Pancreas (tissue), 10 donors: ENCODE measurements at regions not wholly inside any gene's neighbourhood (a gene's known extent, or its start where the extent isn't known, plus 50 kb on each side); places are given as distances from the start of the nearest gene placed in this dataset.

ENCODE experiments used
- ATAC-seq, 4 donors: fragments of 200-7000 bp; cut with Tn5 transposase; one replicate each; pipeline versions ENCODE4 v1.8.0 to v1.9.1; 2020; ENCODE audit warnings: mild to moderate bottlenecking in 4 of 4, moderate library complexity in 4 of 4
- DNase-seq, 6 donors: peaks; one replicate each; pipeline ENCODE4 v3.0.0-alpha.2; 2020
- FAIRE-seq: peaks from 2 replicates; lab custom pipeline; 2012; peaks lifted over from hg19 to GRCh38; lab: Jason Lieb, UNC
- H3K27ac ChIP-seq, 4 donors: fragments of 200-600 bp; sonication (generic); 1 replicate in 3 of 4; 2 replicates in 1 of 4; pipeline versions ENCODE4 v1.5.0 to v1.8.0; 2020
- H3K27me3 ChIP-seq, 4 donors: fragments of 200-600 bp; one replicate each; pipeline ENCODE4 v1.8.0; 2021
- H3K36me3 ChIP-seq, 3 donors: fragments of 200-600 bp; sonication (generic) in 1 of 3; one replicate each; pipeline versions ENCODE4 v1.5.0 to v1.8.0; 2020 to 2021
- H3K4me1 ChIP-seq, 3 donors: fragments of 200-600 bp; one replicate each; pipeline ENCODE4 v1.8.0; 2021
- H3K4me3 ChIP-seq, 4 donors: fragments of 200-600 bp; sonication (generic) in 2 of 4; one replicate each; pipeline versions ENCODE4 v1.5.0 to v1.8.0; 2020 to 2021
- H3K9me3 ChIP-seq, 4 donors: fragments of 200-600 bp; one replicate each; pipeline ENCODE4 v1.8.0; 2021
- CTCF ChIP-seq, 4 donors: fragments of 200-600 bp; sonication (generic) in 3 of 4; IDR thresholded peaks; one replicate each; pipeline versions ENCODE4 v1.5.0 to v1.8.0; 2021; ENCODE audit warnings: antibody characterized with exemption in 4 of 4
- WGBS, 2 donors: extraction: QIAGEN DNeasy Blood & Tissue Kit; methylation state at CpG; one replicate each; pipeline ENCODE4 v1.1.7; 2013; 5-methylcytosine and 5-hydroxymethylcytosine counted together
- intact Hi-C, 3 donors: fragments of 100-400 bp; cut with DNase I; formaldehyde crosslinking; loops; one replicate each; pipeline versions ENCODE4 v1.11.1 to v1.14.2; 2022
- donor health status: healthy with polysubstance abuse.
- donor health status: DM: no; HTN: no; CAD: no; lungs with moderate emphysema.
- donor health status: DM: no; HTN: no; CAD: no.
- donor health status: control.
- donor health status: control.
- donor health status: Bipolar disorder and iron deficiency.
- donor health status: DM: yes; HTN: yes; CAD: no.
- donor health status: DM: no; HTN: no; CAD: no.
- donor health status: DM: no; HTN: no; CAD: no.
- donor health status: DM: yes; HTN: yes; CAD: no.

GRCh38 chr22:26890870-26891269 is 233.5 kb downstream of the MIAT start:
- 69 to 73% methylated on average over 5 of the region's 5 CpGs for WGBS, 2 donors
- Histone ChIP-seq H3K9me3 (no peaks in the 10 kb centered on the region), H3K4me3 (no peak overlapping the region), H3K27me3 (no peaks in the 10 kb centered on the region), H3K4me1 (peaks cover 0 to 34% (median 20%) of the 10 kb centered on the region in 3 donors), H3K27ac (no peak overlapping the region), H3K36me3 (no peaks in the 10 kb centered on the region)
- no peak for TF ChIP-seq CTCF (IDR thresholded peaks at IDR 0.05)
- no peak for FAIRE-seq
- intact Hi-C loops, result no loop called here
- DNase-seq, result peak in 1 of 6 donors; percentile 37
- ATAC-seq, result no peak

- 89 to 93% methylated on average over 3 of the region's 3 CpGs for WGBS, 2 donors
- no peak for TF ChIP-seq CTCF (IDR thresholded peaks at IDR 0.05)
- no peaks in the 10 kb centered on the region for H3K9me3 ChIP-seq
- H3K4me3 ChIP-seq, result no peak overlapping the region
- DNase-seq (peak in 1 of 6 donors; percentile 15), FAIRE-seq (no peak), ATAC-seq (no peak)
- H3K36me3 ChIP-seq, result no peaks in the 10 kb centered on the region
- intact Hi-C loops, result no loop called here
- peaks cover 0 to 34% (median 20%) of the 10 kb centered on the region in 3 donors for H3K4me1 ChIP-seq
- no peak overlapping the region for H3K27ac ChIP-seq
- no peaks in the 10 kb centered on the region for H3K27me3 ChIP-seq
These were observed 234.0 kb downstream of the MIAT start for GRCh38 chr22:26891429-26891828.

DNA sequence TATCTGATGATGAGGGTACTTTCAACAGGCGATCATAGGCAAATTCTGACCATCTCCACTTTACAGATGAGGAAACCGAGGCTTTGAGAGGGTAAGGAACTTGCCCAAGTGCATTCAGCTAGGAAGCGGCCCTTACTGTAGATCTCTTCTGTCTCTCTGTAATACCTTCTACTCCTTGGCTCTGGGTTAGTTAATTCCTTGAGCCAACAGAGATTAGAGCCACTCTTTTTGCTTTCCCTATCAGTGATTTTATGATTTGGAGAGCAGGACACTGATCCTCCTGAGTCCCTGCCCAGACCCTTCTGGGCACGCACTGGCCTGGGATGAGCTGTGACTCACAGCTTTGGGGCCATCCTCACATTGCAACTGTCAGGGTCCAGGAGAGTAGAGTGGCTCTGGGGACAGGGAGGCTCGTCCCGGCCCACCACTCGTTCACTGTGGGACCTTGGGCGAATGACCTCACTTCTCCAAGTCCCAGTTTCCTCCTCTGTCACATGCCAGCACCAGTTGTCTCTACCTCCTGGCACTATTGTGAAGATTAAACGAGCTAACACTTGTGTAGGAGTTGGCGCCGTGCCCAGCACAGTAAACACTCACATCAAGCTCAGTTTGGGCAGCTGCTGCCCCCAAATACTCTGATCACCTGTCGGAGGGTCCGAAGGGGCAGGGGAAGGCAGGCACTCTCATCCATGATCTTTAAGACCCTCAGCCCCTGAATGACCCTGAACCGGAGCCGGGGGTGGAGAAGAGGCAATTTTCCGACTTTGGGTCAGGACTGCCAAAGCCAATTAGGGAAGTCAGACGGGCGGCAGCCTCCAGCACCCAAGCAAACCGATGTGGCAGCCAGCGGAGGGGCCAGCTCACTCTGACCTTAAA is 235.0 kb downstream of the MIAT start:
- H3K4me1 ChIP-seq, result peaks cover 0 to 34% (median 20%) of the 10 kb centered on the region in 3 donors
- no peak for TF ChIP-seq CTCF (IDR thresholded peaks at IDR 0.05)
- no peak overlapping the region for H3K4me3 ChIP-seq
- ATAC-seq, result peak; percentile 65 to 74 (median 66)
- no peak for FAIRE-seq
- intact Hi-C loops, result no loop called here
- DNase-seq, result peak; percentile 53 to 84 (median 66)
- H3K36me3 ChIP-seq, result no peaks in the 10 kb centered on the region
- H3K27ac ChIP-seq, result peak overlapping the region in 1 of 4 donors; percentile 57
- H3K9me3 ChIP-seq, result no peaks in the 10 kb centered on the region
- no peaks in the 10 kb centered on the region for H3K27me3 ChIP-seq
- 42 to 43% methylated on average over 20 of the region's 20 CpGs for WGBS, 2 donors

GRCh38 chr22:26893173-26894110 is 236.1 kb downstream of the MIAT start:
- WGBS, 2 donors, result 85 to 89% methylated on average over 18 of the region's 18 CpGs
- no peaks in the 10 kb centered on the region for H3K27me3 ChIP-seq
- no peaks in the 10 kb centered on the region for H3K9me3 ChIP-seq
- DNase-seq (peak in 1 of 6 donors; percentile 30), ATAC-seq (no peak), FAIRE-seq (no peak)
- H3K4me1 ChIP-seq, result peaks cover 0 to 34% (median 20%) of the 10 kb centered on the region in 3 donors
- intact Hi-C loops, result no loop called here
- no peak overlapping the region for H3K4me3 ChIP-seq
- peak overlapping the region in 2 of 4 donors; percentile 82 to 94 for H3K27ac ChIP-seq
- no peak for TF ChIP-seq CTCF (IDR thresholded peaks at IDR 0.05)
- no peaks in the 10 kb centered on the region for H3K36me3 ChIP-seq
